Heart left ventricle (tissue), 16 donors: ENCODE measurements at regions not wholly inside any gene's neighbourhood (a gene's known extent, or its start where the extent isn't known, plus 50 kb on each side); places are given as distances from the start of the nearest gene placed in this dataset.

Experiments
- ATAC-seq, 4 donors: fragments of 200-7000 bp; cut with Tn5 transposase; one replicate each; pipeline ENCODE4 v1.9.1; 2020 to 2022; ENCODE audit warnings: moderate library complexity in 4 of 4, mild to moderate bottlenecking in 3 of 4, moderate number of reproducible peaks in 1 of 4
- DNase-seq, 5 donors: peaks; one replicate each; pipeline ENCODE4 v3.0.0-alpha.2; 2020
- H3K27ac ChIP-seq, 12 donors: fragments of 200-600 bp; sonication (generic) in 4 of 12; one replicate each; pipeline versions ENCODE4 v1.5.0 to v1.8.0; 2016 to 2022; ENCODE audit warnings: mild to moderate bottlenecking in 2 of 12
- H3K27me3 ChIP-seq, 9 donors: fragments of 200-600 bp; sonication (generic) in 2 of 9; one replicate each; pipeline versions ENCODE4 v1.5.1 to v1.8.0; 2016 to 2022; ENCODE audit warnings: mild to moderate bottlenecking in 3 of 9
- H3K36me3 ChIP-seq, 9 donors: fragments of 200-600 bp; sonication (generic) in 2 of 9; one replicate each; pipeline versions ENCODE4 v1.5.0 to v1.8.0; 2018 to 2022; ENCODE audit warnings: mild to moderate bottlenecking in 2 of 9
- H3K4me1 ChIP-seq, 12 donors: fragments of 200-600 bp; sonication (generic) in 4 of 12; one replicate each; pipeline versions ENCODE4 v1.5.0 to v1.8.0; 2016 to 2022; ENCODE audit warnings: mild to moderate bottlenecking in 3 of 12
- H3K4me3 ChIP-seq, 12 donors: fragments of 200-600 bp; sonication (generic) in 4 of 12; one replicate each; pipeline versions ENCODE4 v1.5.0 to v1.8.0; 2017 to 2022; ENCODE audit warnings: mild to moderate bottlenecking in 9 of 12, moderate library complexity in 4 of 12
- H3K9me3 ChIP-seq, 12 donors: fragments of 200-600 bp; sonication (generic) in 4 of 12; one replicate each; pipeline versions ENCODE4 v1.5.0 to v1.8.0; 2016 to 2022; ENCODE audit warnings: mild to moderate bottlenecking in 1 of 12
- POLR2A ChIP-seq, 2 donors: fragments of 450-650 bp; IDR thresholded peaks; one replicate each; pipeline ENCODE4 v1.6.1; 2017; ENCODE audit warnings: antibody characterized with exemption in 2 of 2, mild to moderate bottlenecking in 2 of 2, moderate library complexity in 2 of 2
- WGBS, 4 donors: extraction: QIAGEN DNeasy Blood & Tissue Kit in 2 of 4; methylation state at CpG; one replicate each; pipeline versions ENCODE4 v1.1.5 to v1.1.7; 2013 to 2018; 5-methylcytosine and 5-hydroxymethylcytosine counted together
- intact Hi-C, 10 donors: fragments of 100-400 bp; cut with DNase I; formaldehyde crosslinking; loops; one replicate each; pipeline versions ENCODE4 v1.11.1 to v1.14.2; 2022
- TF ChIP-seq, protein P1 (sequence below), 12 donors: fragments of 200-600 bp; sonication (generic) in 4 of 12; IDR thresholded peaks; one replicate each; pipeline versions ENCODE4 v1.5.0 to v1.8.0; 2018 to 2022; ENCODE audit warnings: antibody characterized with exemption in 12 of 12, mild to moderate bottlenecking in 5 of 12
- donor health status: ischemic (EF 13 %, LVEDD 7.1; RV severe dilation, severe dysfunction).
- donor health status: healthy with polysubstance abuse.
- donor health status: DM: no; HTN: yes; CAD: no.
- donor health status: DM: no; HTN: no; CAD: no.
- donor health status: ischemic (EF 25% LVEDD 6.9; RV normal size, moderate dysfunction).
- donor health status: ischemic (EF 25% LVEDD 5.7; RV mildly dilated, moderate dysfunction).
- donor health status: healthy.
- donor health status: DM: yes; HTN: yes; CAD: no.
- donor health status: ischemic (EF 35%, LVEDD 5.7; RV mildly dilated, moderate dysfunction).
- donor health status: nonischemic (EF 11% LVEDD 7.7; RV severe dilation, severe dysfunction).
- donor health status: DM: yes; HTN: yes; CAD: no.
- donor health status: PGD.
- donor health status: ischemic (EF 29% LVEDD 5.4; RV normal size, mild dysfunction).
- donor health status: nonischemic (EF 23%, LVEDD 6.1; RV moderate dilation, normal function).

DNA sequence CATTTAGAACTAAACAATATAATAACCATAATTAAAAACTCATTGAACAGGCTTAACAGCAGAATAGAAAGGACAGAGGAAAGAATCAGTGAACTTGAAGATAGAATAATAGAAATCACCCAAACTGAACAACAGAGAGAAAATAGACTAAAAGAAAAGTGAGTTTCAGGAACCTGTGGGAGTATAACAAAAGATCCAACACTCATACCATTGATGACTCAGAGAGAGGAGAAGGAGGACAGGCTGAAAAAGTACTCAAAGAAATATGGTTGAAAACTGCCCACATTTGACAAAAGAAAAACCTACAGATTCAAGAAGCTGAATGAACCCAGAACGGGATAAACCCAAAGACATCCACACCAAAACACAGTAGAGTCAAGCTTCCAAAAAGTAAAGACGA lies 54.2 kb upstream of the FMNL2 start:
- WGBS, 4 donors = 85 to 92% (median 88%) methylated on average over 2 of the region's 2 CpGs
- intact Hi-C loops = no loop called here
- Histone ChIP-seq H3K36me3 (no peaks in the 10 kb centered on the region), H3K9me3 (peaks cover 0 to 2% (median 0%) of the 10 kb centered on the region in 12 donors), H3K27ac (no peak overlapping the region), H3K27me3 (no peaks in the 10 kb centered on the region), H3K4me3 (no peak overlapping the region), H3K4me1 (no peaks in the 10 kb centered on the region)
- no peak for DNase-seq
- TF ChIP-seq POLR2A (IDR thresholded peaks at IDR 0.05) = no peak
- TF ChIP-seq, protein P1, sequence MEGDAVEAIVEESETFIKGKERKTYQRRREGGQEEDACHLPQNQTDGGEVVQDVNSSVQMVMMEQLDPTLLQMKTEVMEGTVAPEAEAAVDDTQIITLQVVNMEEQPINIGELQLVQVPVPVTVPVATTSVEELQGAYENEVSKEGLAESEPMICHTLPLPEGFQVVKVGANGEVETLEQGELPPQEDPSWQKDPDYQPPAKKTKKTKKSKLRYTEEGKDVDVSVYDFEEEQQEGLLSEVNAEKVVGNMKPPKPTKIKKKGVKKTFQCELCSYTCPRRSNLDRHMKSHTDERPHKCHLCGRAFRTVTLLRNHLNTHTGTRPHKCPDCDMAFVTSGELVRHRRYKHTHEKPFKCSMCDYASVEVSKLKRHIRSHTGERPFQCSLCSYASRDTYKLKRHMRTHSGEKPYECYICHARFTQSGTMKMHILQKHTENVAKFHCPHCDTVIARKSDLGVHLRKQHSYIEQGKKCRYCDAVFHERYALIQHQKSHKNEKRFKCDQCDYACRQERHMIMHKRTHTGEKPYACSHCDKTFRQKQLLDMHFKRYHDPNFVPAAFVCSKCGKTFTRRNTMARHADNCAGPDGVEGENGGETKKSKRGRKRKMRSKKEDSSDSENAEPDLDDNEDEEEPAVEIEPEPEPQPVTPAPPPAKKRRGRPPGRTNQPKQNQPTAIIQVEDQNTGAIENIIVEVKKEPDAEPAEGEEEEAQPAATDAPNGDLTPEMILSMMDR (IDR thresholded peaks at IDR 0.05) = no peak
- no peak for ATAC-seq

DNA sequence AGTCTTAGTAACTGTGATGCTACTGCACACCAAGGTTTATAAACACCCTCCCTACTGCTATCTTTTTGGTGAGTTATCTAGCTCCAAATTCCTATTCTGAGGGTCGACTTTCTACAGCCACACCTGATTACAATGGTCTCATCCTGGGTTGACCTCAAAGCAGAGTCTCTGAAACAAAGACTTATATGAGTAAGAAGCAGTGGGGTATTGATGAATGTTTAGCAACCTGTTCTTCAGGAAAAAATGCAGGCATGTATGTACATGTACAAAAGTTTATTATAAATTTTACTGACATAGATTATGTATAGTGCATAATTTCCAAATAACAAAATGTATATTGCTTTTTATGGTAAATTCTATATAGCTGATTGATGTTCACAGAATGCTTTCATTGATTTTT lies 51.6 kb upstream of the FMNL2 start:
- DNase-seq (no peak), ATAC-seq (no peak)
- Histone ChIP-seq H3K27ac (no peak overlapping the region), H3K4me1 (no peaks in the 10 kb centered on the region), H3K4me3 (no peak overlapping the region), H3K27me3 (no peaks in the 10 kb centered on the region), H3K9me3 (peaks cover 0 to 2% (median 0%) of the 10 kb centered on the region in 12 donors), H3K36me3 (no peaks in the 10 kb centered on the region)
- TF ChIP-seq, protein P1 (IDR thresholded peaks at IDR 0.05) = no peak
- TF ChIP-seq POLR2A (IDR thresholded peaks at IDR 0.05) = no peak
- intact Hi-C loops = no loop called here
- 48 to 67% (median 53%) methylated on average over 1 of the region's 1 CpG for WGBS, 4 donors

DNA sequence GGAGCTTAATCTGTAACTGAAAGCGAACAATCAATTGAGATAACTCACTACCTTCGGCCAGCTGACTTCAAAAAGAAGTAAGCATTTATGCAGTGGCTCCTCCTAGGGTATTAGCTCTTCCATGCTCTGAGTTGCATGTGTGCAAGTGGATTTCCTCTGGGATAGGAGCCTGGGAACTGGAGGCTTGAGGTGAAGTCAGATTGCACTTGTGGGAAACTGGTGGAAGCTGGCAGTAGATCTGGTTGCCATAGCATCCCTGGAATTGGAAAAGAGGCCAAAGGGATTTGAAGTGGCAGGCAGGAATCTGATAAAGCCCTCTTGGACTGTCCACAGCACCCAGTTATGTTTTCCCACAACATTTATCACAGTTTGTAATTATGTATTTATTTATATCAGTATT lies 50.6 kb upstream of the FMNL2 start:
- Histone ChIP-seq H3K4me1 (no peaks in the 10 kb centered on the region), H3K4me3 (no peak overlapping the region), H3K27ac (no peak overlapping the region), H3K27me3 (no peaks in the 10 kb centered on the region), H3K36me3 (no peaks in the 10 kb centered on the region), H3K9me3 (no peaks in the 10 kb centered on the region)
- TF ChIP-seq, protein P1 (IDR thresholded peaks at IDR 0.05) = no peak
- TF ChIP-seq POLR2A (IDR thresholded peaks at IDR 0.05) = no peak
- 81 to 85% (median 84%) methylated on average over 2 of the region's 2 CpGs for WGBS, 4 donors
- no peak for DNase-seq
- intact Hi-C loops = no loop called here
- no peak for ATAC-seq
